A549 (cell line): ENCODE measurements at regions not wholly inside any gene's neighbourhood (a gene's known extent, or its start where the extent isn't known, plus 50 kb on each side); places are given as distances from the start of the nearest gene placed in this dataset.

ENCODE experiments used
- ATAC-seq, 2 experiments: fragments of 200-7000 bp in 1 of 2; fragments of >200 bp in 1 of 2; cut with Nextera tagmentation in 1 of 2; cut with Tn5 transposase in 1 of 2; 3 replicates each; pipeline versions ENCODE4 v1.8.0 to v1.9.1; 2018 to 2020; ENCODE audit warnings: mild to moderate bottlenecking in 1 of 2, moderate library complexity in 1 of 2
- CTCF ChIA-PET: fragments of 300-600 bp; sonication (Branson Sonifier 250); formaldehyde crosslinking; extraction: SDS; loops from one replicate; lab custom pipeline; 2021; ENCODE audit warnings: antibody characterized with exemption, inconsistent platforms; lab: Yijun Ruan, JAX
- POLR2A ChIA-PET: fragments of 350-600 bp; formaldehyde crosslinking; extraction: SDS; loops from one replicate; lab custom pipeline; 2021; ENCODE audit warnings: antibody characterized with exemption, inconsistent platforms; lab: Yijun Ruan, JAX
- DNase-seq, 2 experiments: peaks; one replicate each; pipeline versions ENCODE4 v3.0.0 to v3.0.0-alpha.2; 2011 to 2016; ENCODE audit warnings: low read depth in 1 of 2, low spot score in 1 of 2
- FAIRE-seq: peaks from 2 replicates; lab custom pipeline; 2011; peaks lifted over from hg19 to GRCh38; lab: Jason Lieb, UNC
- H3K27ac ChIP-seq, 2 experiments: fragments of >200 bp; sonication (Bioruptor Twin); formaldehyde crosslinking; 3 replicates each; pipeline ENCODE4 v1.5.1; 2016 to 2017
- H3K4me1 ChIP-seq: fragments of >200 bp; sonication (Bioruptor Twin); formaldehyde crosslinking; 3 replicates; pipeline ENCODE4 v1.6.1; 2016
- H3K4me2 ChIP-seq: fragments of >200 bp; sonication (Bioruptor Twin); formaldehyde crosslinking; 3 replicates; pipeline ENCODE4 v1.6.1; 2016
- H3K4me3 ChIP-seq: fragments of >200 bp; sonication (Bioruptor Twin); formaldehyde crosslinking; 3 replicates; pipeline ENCODE4 v1.5.1; 2016
- H3K9me3 ChIP-seq: fragments of >200 bp; sonication (Bioruptor Twin); formaldehyde crosslinking; 3 replicates; pipeline ENCODE4 v1.6.1; 2016
- CBX8 ChIP-seq: fragments of 200-600 bp; sonication (generic); IDR thresholded peaks from 2 replicates; pipeline ENCODE4 v1.6.1; 2016
- CEBPB ChIP-seq, 2 experiments: fragments of >200 bp in 1 of 2; sonication (Bioruptor Twin) in 1 of 2; formaldehyde crosslinking in 1 of 2; IDR thresholded peaks; 2 replicates each; pipeline ENCODE4 v1.6.1; 2012 to 2016
- CTCF ChIP-seq: fragments of >200 bp; sonication (Bioruptor Twin); formaldehyde crosslinking; IDR thresholded peaks from 3 replicates; pipeline ENCODE4 v1.5.1; 2016
- EHF ChIP-seq: fragments of 250-450 bp; sonication (Bioruptor Pico); IDR thresholded peaks from 2 replicates; pipeline ENCODE4 v1.5.0; 2020; ENCODE audit warnings: mild to moderate bottlenecking
- FOSL2 ChIP-seq, 2 experiments: fragments of 450-650 bp in 1 of 2; fragments of >200 bp in 1 of 2; sonication (Bioruptor Twin) in 1 of 2; formaldehyde crosslinking; IDR thresholded peaks; 2 replicates each; pipeline versions ENCODE4 v1.5.0 to v1.6.1; 2016 to 2020; ENCODE audit warnings: mild to moderate bottlenecking in 1 of 2, moderate library complexity in 1 of 2
- GATA3 ChIP-seq: IDR thresholded peaks from 2 replicates; pipeline ENCODE4 v1.6.1; 2012; ENCODE audit warnings: borderline replicate concordance
- HOXA7 ChIP-seq: fragments of 250-450 bp; sonication (Bioruptor Pico); IDR thresholded peaks from 2 replicates; pipeline ENCODE4 v1.5.0; 2020; ENCODE audit warnings: mild to moderate bottlenecking, moderate library complexity
- MAZ ChIP-seq: fragments of 150-350 bp; IDR thresholded peaks from 2 replicates; pipeline ENCODE4 v1.6.1; 2014; ENCODE audit warnings: antibody characterized with exemption, low read depth, low read length, borderline replicate concordance
- POLR2A ChIP-seq: IDR thresholded peaks from 2 replicates; pipeline ENCODE4 v1.6.1; 2012; ENCODE audit warnings: mild to moderate bottlenecking, low read length
- RAD21 ChIP-seq, 2 experiments: fragments of >200 bp in 1 of 2; sonication (Bioruptor Twin) in 1 of 2; formaldehyde crosslinking in 1 of 2; IDR thresholded peaks in 1 of 2; conservative IDR thresholded peaks in 1 of 2; 2 replicates in 1 of 2; 3 replicates in 1 of 2; pipeline ENCODE4 v1.6.1; 2012 to 2018; ENCODE audit warnings: inconsistent platforms in 1 of 2
- RCOR1 ChIP-seq: fragments of 150-350 bp; IDR thresholded peaks from 2 replicates; pipeline ENCODE4 v1.6.1; 2014; ENCODE audit warnings: antibody characterized with exemption, low read length, low read depth
- RNF2 ChIP-seq: fragments of 200-600 bp; sonication (generic); IDR thresholded peaks from 2 replicates; pipeline ENCODE4 v1.6.1; 2016; ENCODE audit warnings: low read depth, mild to moderate bottlenecking, antibody characterized with exemption, moderate library complexity, borderline replicate concordance
- SMC3 ChIP-seq: fragments of >200 bp; sonication (Bioruptor Twin); formaldehyde crosslinking; IDR thresholded peaks from 3 replicates; pipeline ENCODE4 v1.6.1; 2018; ENCODE audit warnings: inconsistent platforms
- ZC3H11A ChIP-seq: fragments of 450-650 bp; IDR thresholded peaks from 2 replicates; pipeline ENCODE4 v1.6.1; 2014; ENCODE audit warnings: antibody characterized with exemption, mild to moderate bottlenecking
- ZFP36 ChIP-seq: fragments of 450-650 bp; IDR thresholded peaks from 2 replicates; pipeline ENCODE4 v1.6.1; 2014; ENCODE audit warnings: borderline replicate concordance; ENCODE audit not compliant: partially characterized antibody
- WGBS: methylation state at CpG from one replicate; pipeline ENCODE4 v1.1.6; 2017; ENCODE audit errors: missing lambda C conversion rate; 5-methylcytosine and 5-hydroxymethylcytosine counted together
- TF ChIP-seq, protein P1 (sequence below): fragments of >200 bp; sonication (Bioruptor Twin); formaldehyde crosslinking; IDR thresholded peaks from 3 replicates; pipeline ENCODE4 v1.6.1; 2016

DNA sequence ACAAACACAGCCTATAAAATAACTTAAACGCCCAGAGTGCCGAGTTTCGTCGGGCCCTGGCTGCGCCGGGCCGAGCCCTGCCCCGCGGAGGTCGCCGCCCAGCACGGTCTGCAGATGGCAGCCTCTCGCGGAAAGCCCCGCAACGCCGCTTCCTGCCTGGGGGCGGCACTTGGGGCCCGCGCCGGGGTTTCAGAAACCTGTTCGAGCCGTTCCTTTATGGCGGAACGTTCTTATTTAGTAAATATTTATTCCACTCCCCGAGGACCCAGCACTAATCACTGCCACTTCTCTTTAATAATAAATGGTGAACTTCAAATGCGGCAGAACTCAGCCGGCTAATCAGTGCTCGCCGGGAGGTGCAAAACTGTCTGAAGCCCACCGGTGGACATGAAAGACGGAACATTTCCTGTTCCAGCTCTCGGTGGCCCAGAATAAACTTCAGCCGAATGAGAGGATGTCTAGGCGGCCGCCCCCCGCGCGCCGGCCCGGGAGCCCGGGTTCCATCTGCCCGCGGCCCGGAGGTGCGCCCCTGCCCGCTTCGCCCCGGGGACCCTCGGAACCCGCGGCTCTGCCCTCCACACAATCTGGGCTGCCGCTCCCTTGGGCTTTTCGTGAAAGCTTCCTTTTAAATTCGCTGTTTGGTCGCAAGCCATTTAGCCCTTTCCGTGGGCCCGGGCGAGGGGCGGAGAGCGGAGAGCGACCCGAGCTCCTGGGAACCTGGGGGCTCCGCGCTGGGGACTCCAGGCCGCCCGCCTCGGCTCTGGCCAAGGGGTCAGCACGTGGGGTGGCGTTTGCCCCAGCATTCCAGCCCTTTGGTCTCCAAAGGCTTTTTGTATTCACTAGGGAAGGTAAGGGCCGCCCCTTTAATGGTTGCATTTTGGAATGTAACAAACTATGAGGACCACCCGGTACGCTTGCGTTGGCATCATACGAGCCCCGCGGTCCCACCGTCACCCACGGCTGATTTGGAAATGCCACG lies 110.8 kb upstream of the ATP11B start:
- Histone ChIP-seq H3K27ac (peak overlapping the region; percentile 48 to 72; a peak in 4 of 6 replicates), H3K4me1 (peaks cover 4% of the 10 kb centered on the region; the same call in 1 of the 3 replicates)
- ATAC-seq: peak; percentile 91 to 92
- WGBS: 4% methylated on average over 46 of the region's 80 CpGs
- no peak for TF ChIP-seq POLR2A
- TF ChIP-seq ZC3H11A: no peak
- TF ChIP-seq MAZ: no peak
- no peak for TF ChIP-seq FOSL2 (IDR thresholded peaks at IDR 0.05)
- no peak for TF ChIP-seq FOSL2 (CRISPR knock-in tag; IDR thresholded peaks at IDR 0.05)
- TF ChIP-seq HOXA7: no peak
- TF ChIP-seq, protein P1, sequence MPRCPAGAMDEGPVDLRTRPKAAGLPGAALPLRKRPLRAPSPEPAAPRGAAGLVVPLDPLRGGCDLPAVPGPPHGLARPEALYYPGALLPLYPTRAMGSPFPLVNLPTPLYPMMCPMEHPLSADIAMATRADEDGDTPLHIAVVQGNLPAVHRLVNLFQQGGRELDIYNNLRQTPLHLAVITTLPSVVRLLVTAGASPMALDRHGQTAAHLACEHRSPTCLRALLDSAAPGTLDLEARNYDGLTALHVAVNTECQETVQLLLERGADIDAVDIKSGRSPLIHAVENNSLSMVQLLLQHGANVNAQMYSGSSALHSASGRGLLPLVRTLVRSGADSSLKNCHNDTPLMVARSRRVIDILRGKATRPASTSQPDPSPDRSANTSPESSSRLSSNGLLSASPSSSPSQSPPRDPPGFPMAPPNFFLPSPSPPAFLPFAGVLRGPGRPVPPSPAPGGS: no peak
- no peak for TF ChIP-seq RNF2
- TF ChIP-seq CTCF: no peak
- TF ChIP-seq ZFP36: no peak
- TF ChIP-seq CBX8: no peak
- no peak for TF ChIP-seq EHF (CRISPR knock-in tag)
- TF ChIP-seq RCOR1: no peak
- TF ChIP-seq CEBPB (IDR thresholded peaks at IDR 0.05): no peak
- TF ChIP-seq, all 56 proteins: peak for 0
- POLR2A ChIA-PET: no interaction called here
- Histone ChIP-seq H3K4me3 (peak overlapping the region; percentile 52), H3K4me2 (peak overlapping the region; percentile 98), H3K9me3 (no peaks in the 10 kb centered on the region)
- peak; percentile 22 to 51 for DNase-seq
- FAIRE-seq: no peak
- CTCF ChIA-PET: interaction anchor here (1.0 to 3.7 kb wide), 7 partner anchors 8 to 1472 kb away, joined by 4 to 10 read pairs (median 4); no protein-coding TSS in a partner anchor

GRCh38 chr3:182683453-182683852 lies 109.9 kb upstream of the ATP11B start:
- ATAC-seq: peak; percentile 78 to 88
- peak; percentile 63 to 65 for DNase-seq
- TF ChIP-seq RNF2 (no peak), GATA3 (no peak), RAD21 (conservative IDR thresholded peaks at IDR 0.05 in 1 of 2, IDR thresholded peaks at IDR 0.05 in 1 of 2) (peak; percentile 87 to 89), CTCF (peak; percentile 81), SMC3 (peak; percentile 58)
- TF ChIP-seq, all 56 proteins: peak for 3
- H3K4me3 ChIP-seq: peak overlapping the region; percentile 52; the same call in 2 of the 3 replicates
- 4% methylated on average over 5 of the region's 5 CpGs for WGBS
- POLR2A ChIA-PET: no interaction called here
- CTCF ChIA-PET: interaction anchor here (0.8 to 3.7 kb wide), 13 partner anchors 8 to 1803 kb away, joined by 3 to 10 read pairs (median 4); no protein-coding TSS in a partner anchor
- H3K9me3 ChIP-seq: no peaks in the 10 kb centered on the region
- H3K4me2 ChIP-seq: peak overlapping the region; percentile 98
- H3K27ac ChIP-seq: no peak overlapping the region
- H3K4me1 ChIP-seq: peaks cover 4% of the 10 kb centered on the region; the same call in 1 of the 3 replicates
- no peak for FAIRE-seq
